ENCODE measurements at regions not wholly inside any gene's neighbourhood (a gene's known extent, or its start where the extent isn't known, plus 50 kb on each side); places are given as distances from the start of the nearest gene placed in this dataset.

- no peak for TF ChIP-seq CTCF (IDR thresholded peaks at IDR 0.05)
- TF ChIP-seq POLR2A (IDR thresholded peaks at IDR 0.05): no peak
These were observed 88.2 kb upstream of the PPARGC1A start for GRCh38 chr4:23978002-23978401.
